DOHH2 (cell line): ENCODE measurements at regions not wholly inside any gene's neighbourhood (a gene's known extent, or its start where the extent isn't known, plus 50 kb on each side); places are given as distances from the start of the nearest gene placed in this dataset.

Experiments used
- H3F3A ChIP-seq: fragments of 200-600 bp; sonication (generic), shearing (Covaris generic); 2 replicates; pipeline ENCODE4 v1.6.0; 2016; ENCODE audit warnings: antibody characterized with exemption, mild to moderate bottlenecking; ENCODE audit not compliant: control insufficient read depth, insufficient read depth
- H3K27ac ChIP-seq: fragments of 200-600 bp; sonication (generic); 2 replicates; pipeline ENCODE4 v1.5.1; 2014; ENCODE audit warnings: low read depth, mild to moderate bottlenecking, low read length, moderate library complexity
- H3K27me3 ChIP-seq: fragments of 200-600 bp; sonication (generic); 2 replicates; pipeline ENCODE4 v1.6.1; 2014; ENCODE audit warnings: mild to moderate bottlenecking, low read length, mixed read lengths; ENCODE audit not compliant: control insufficient read depth
- H3K36me3 ChIP-seq: fragments of 200-600 bp; sonication (generic); 2 replicates; pipeline ENCODE4 v1.6.1; 2014; ENCODE audit warnings: mild to moderate bottlenecking, low read length, moderate library complexity, mixed read lengths; ENCODE audit not compliant: control insufficient read depth
- H3K4me1 ChIP-seq: fragments of 200-600 bp; sonication (generic); 2 replicates; pipeline ENCODE4 v1.6.1; 2014; ENCODE audit warnings: mild to moderate bottlenecking, low read length, mixed read lengths; ENCODE audit not compliant: control insufficient read depth
- H3K4me2 ChIP-seq: fragments of 200-600 bp; sonication (generic); 2 replicates; pipeline ENCODE4 v1.6.0; 2014; ENCODE audit warnings: mild to moderate bottlenecking, low read length, moderate library complexity
- H3K4me3 ChIP-seq: fragments of 200-600 bp; sonication (generic); 2 replicates; pipeline ENCODE4 v1.5.1; 2014; ENCODE audit warnings: mild to moderate bottlenecking, low read length, mixed read lengths
- H3K79me2 ChIP-seq: fragments of 200-600 bp; sonication (generic); 2 replicates; pipeline ENCODE4 v1.6.1; 2014; ENCODE audit warnings: mild to moderate bottlenecking, low read length, mixed read lengths; ENCODE audit not compliant: control insufficient read depth
- H3K9me2 ChIP-seq: fragments of 200-600 bp; sonication (generic); replicated peaks from 2 replicates; pipeline ENCODE4 v1.6.1; 2014; ENCODE audit warnings: mild to moderate bottlenecking, low read length, mixed read lengths; ENCODE audit not compliant: control insufficient read depth
- H3K9me3 ChIP-seq: fragments of 200-600 bp; sonication (generic); 2 replicates; pipeline ENCODE4 v1.6.1; 2014; ENCODE audit warnings: antibody characterized with exemption, low read length, mixed read lengths; ENCODE audit not compliant: control insufficient read depth, insufficient read depth
- H4K20me1 ChIP-seq: fragments of 200-600 bp; sonication (generic); 2 replicates; pipeline ENCODE4 v1.6.0; 2014; ENCODE audit warnings: low read depth, mild to moderate bottlenecking, antibody characterized with exemption, low read length, moderate library complexity; ENCODE audit not compliant: control insufficient read depth, insufficient read depth
- CTCF ChIP-seq: fragments of 200-600 bp; sonication (generic); IDR thresholded peaks from one replicate; pipeline ENCODE4 v1.5.1; 2014; ENCODE audit warnings: antibody characterized with exemption, mild to moderate bottlenecking, low read depth, low read length; ENCODE audit not compliant: poor library complexity, severe bottlenecking
- EZH2phosphoT487 ChIP-seq: fragments of 200-600 bp; sonication (generic); IDR thresholded peaks from 2 replicates; pipeline ENCODE4 v1.6.1; 2017; ENCODE audit warnings: borderline replicate concordance, mild to moderate bottlenecking, antibody characterized with exemption, low read length, moderate library complexity, mixed read lengths

GRCh38 chr9:105141146-105141975, 103.1 kb upstream of the SLC44A1 start:
- H3K36me3 ChIP-seq, result no peaks in the 10 kb centered on the region
- TF ChIP-seq EZH2phosphoT487, result no peak
- no peak overlapping the region for H3K4me3 ChIP-seq
- no peaks in the 10 kb centered on the region for H3K27me3 ChIP-seq
- H3F3A ChIP-seq, result no peaks in the 10 kb centered on the region
- H3K79me2 ChIP-seq, result no peaks in the 10 kb centered on the region
- H3K4me2 ChIP-seq, result no peak overlapping the region
- no peaks in the 10 kb centered on the region for H3K9me2 ChIP-seq
- H3K27ac ChIP-seq, result no peak overlapping the region
- no peaks in the 10 kb centered on the region for H4K20me1 ChIP-seq
- peaks cover 6% of the 10 kb centered on the region; the same call in 1 of the 2 replicates for H3K4me1 ChIP-seq
- H3K9me3 ChIP-seq, result no peaks in the 10 kb centered on the region

- TF ChIP-seq CTCF, result no peak
- peaks cover 6% of the 10 kb centered on the region; the same call in 1 of the 2 replicates for H3K4me1 ChIP-seq
- H3K36me3 ChIP-seq, result no peaks in the 10 kb centered on the region
- no peak overlapping the region for H3K27ac ChIP-seq
- no peak overlapping the region for H3K4me3 ChIP-seq
- H3F3A ChIP-seq, result no peaks in the 10 kb centered on the region
- no peaks in the 10 kb centered on the region for H3K9me2 ChIP-seq
- no peaks in the 10 kb centered on the region for H4K20me1 ChIP-seq
- H3K27me3 ChIP-seq, result no peaks in the 10 kb centered on the region
- no peaks in the 10 kb centered on the region for H3K9me3 ChIP-seq
- H3K79me2 ChIP-seq, result no peaks in the 10 kb centered on the region
- H3K4me2 ChIP-seq, result no peak overlapping the region
Measured at GRCh38 chr9:105141976-105142250, 102.5 kb upstream of the SLC44A1 start.

GRCh38 chr9:105142406-105143135, 101.9 kb upstream of the SLC44A1 start:
- Histone ChIP-seq H3K9me2 (no peaks in the 10 kb centered on the region), H3K36me3 (no peaks in the 10 kb centered on the region), H3K27me3 (no peaks in the 10 kb centered on the region), H3K4me3 (no peak overlapping the region), H3F3A (no peaks in the 10 kb centered on the region), H3K9me3 (no peaks in the 10 kb centered on the region), H3K4me1 (peaks cover 6% of the 10 kb centered on the region; the same call in 1 of the 2 replicates), H3K79me2 (no peaks in the 10 kb centered on the region), H4K20me1 (no peaks in the 10 kb centered on the region), H3K27ac (no peak overlapping the region), H3K4me2 (no peak overlapping the region)
- TF ChIP-seq EZH2phosphoT487, result no peak
- no peak for TF ChIP-seq CTCF

GRCh38 chr9:105143136-105143430, 101.4 kb upstream of the SLC44A1 start:
- Histone ChIP-seq H3K9me2 (no peaks in the 10 kb centered on the region), H3K4me1 (peaks cover 6% of the 10 kb centered on the region; the same call in 1 of the 2 replicates), H3K27me3 (no peaks in the 10 kb centered on the region), H3K36me3 (no peaks in the 10 kb centered on the region), H3K79me2 (no peaks in the 10 kb centered on the region), H3K27ac (no peak overlapping the region), H3K9me3 (no peaks in the 10 kb centered on the region), H4K20me1 (no peaks in the 10 kb centered on the region), H3K4me3 (no peak overlapping the region), H3K4me2 (no peak overlapping the region), H3F3A (no peaks in the 10 kb centered on the region)
- TF ChIP-seq CTCF, result no peak
- TF ChIP-seq EZH2phosphoT487, result no peak
